ENCODE measurements at regions not wholly inside any gene's neighbourhood (a gene's known extent, or its start where the extent isn't known, plus 50 kb on each side); places are given as distances from the start of the nearest gene placed in this dataset.

DNA sequence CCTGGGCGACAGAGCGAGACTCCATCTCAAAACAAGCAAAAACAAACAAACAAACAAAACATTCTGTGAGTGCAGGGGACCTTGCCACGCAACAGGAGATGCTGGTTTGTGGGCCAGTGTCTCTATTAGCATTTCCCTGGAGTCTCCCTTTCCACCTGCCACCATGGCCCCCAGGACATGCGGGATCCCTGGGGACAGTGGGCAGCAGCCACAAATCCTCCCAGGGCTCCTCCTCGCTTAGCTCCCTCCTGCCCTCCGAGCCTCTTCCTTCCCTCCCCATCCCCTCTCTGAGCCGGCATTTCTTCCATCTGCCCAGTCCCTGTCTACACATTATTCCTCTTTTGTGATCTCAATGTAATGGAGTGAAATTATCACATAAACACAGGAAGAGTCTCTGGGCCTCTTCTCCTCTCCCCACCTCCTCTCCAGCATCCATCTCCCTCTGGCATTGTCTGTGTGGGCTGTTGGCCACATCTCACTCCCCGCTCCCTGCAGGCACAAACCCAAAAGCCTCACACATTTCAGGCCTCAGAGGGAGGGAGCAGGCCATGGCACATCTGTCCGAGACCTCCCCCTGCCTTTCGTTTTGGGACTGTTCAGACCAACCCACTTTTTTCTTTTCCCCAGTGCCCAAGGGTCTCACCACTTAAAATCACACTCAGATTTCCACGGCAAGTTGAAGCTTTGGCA is 144.3 kb downstream of the MIS18A start:
- Mint-ChIP-seq H3K4me1 (peaks cover 0 to 4% (median 3%) of the 10 kb centered on the region in 3 donors), H3K27ac (no peak overlapping the region), H3K27me3 (peaks cover 6% of the 10 kb centered on the region), H3K36me3 (peaks cover 6% of the 10 kb centered on the region), H3K9me3 (peaks cover 0 to 9% (median 4%) of the 10 kb centered on the region in 3 donors), H3K4me3 (peak overlapping the region in 2 of 4 donors; percentile 68 to 69)

DNA sequence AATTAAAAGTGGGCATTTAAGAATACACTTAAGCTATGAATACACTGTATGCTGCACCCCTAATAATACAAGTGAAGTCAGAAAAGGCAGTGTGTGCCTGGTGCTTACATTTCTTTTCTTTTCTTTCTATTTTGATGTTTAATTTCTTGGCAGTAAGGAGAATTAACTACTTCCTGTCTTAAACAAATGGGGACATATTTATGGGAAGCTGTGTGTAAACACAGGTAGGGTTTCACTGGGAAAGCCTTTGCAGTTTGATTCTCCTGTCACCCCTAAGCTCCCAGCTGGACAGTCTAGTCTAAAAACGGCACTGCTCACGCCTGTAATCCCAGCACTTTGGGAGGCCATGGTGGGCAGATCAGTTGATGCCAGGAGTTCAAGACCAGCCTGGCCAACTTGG is 146.0 kb downstream of the MIS18A start:
- Mint-ChIP-seq H3K27me3 (peaks cover 6% of the 10 kb centered on the region), H3K9me3 (peaks cover 3 to 16% (median 9%) of the 10 kb centered on the region in 3 donors)

DNA sequence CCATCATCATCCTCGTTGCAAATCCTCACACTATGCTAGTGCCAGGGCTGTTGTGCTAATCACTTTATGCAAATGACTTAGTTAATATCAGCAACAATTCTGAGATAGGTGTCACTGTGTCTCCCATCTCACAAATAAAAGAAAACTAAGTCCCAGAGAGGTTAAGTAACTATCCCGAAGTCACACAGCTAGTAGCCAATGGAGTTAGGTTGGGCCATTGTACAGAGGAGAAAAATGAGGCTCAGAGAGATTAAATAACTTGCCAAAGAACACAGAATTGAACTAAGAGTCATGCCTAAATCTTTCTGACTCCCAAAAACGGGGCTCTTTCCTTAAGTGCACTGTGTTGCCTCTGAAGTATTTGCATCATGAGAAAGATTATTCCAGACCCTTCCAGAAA is 146.4 kb downstream of the MIS18A start:
- Mint-ChIP-seq H3K4me1 (peaks cover 0 to 4% (median 3%) of the 10 kb centered on the region in 3 donors), H3K4me3 (no peak overlapping the region), H3K27ac (no peak overlapping the region), H3K27me3 (peaks cover 6% of the 10 kb centered on the region), H3K9me3 (peaks cover 3 to 18% (median 9%) of the 10 kb centered on the region in 3 donors), H3K36me3 (peaks cover 3% of the 10 kb centered on the region)

More for the DNA sequence above, 146.0 kb downstream of the MIS18A start:
- Mint-ChIP-seq H3K36me3 (peaks cover 6% of the 10 kb centered on the region), H3K27ac (no peak overlapping the region), H3K4me3 (no peak overlapping the region), H3K4me1 (peaks cover 0 to 4% (median 3%) of the 10 kb centered on the region in 3 donors)

DNA sequence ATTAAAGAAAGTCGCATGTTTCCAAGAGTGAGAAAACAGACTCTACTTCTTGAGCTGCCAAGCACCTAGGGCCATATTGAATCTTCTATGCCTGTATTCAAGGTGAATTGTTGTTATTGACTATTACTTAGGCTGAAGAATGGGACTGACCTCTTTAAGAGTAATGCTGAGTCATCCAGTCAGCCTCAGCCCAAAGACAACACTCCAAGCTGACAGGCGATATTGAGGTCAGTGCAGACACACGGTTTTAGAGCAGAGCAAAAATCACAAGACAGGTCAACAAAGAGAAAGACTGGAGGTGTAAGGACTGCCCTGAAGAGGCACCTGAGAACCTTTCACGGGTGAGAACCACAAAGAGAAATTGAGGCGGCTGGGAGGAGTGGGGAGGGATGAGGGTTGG is 146.9 kb downstream of the MIS18A start:
- Mint-ChIP-seq H3K27ac (no peak overlapping the region), H3K27me3 (peaks cover 6% of the 10 kb centered on the region), H3K4me3 (no peak overlapping the region), H3K9me3 (peaks cover 3 to 16% (median 9%) of the 10 kb centered on the region in 3 donors), H3K36me3 (peaks cover 3% of the 10 kb centered on the region), H3K4me1 (peaks cover 0 to 4% (median 3%) of the 10 kb centered on the region in 3 donors)

DNA sequence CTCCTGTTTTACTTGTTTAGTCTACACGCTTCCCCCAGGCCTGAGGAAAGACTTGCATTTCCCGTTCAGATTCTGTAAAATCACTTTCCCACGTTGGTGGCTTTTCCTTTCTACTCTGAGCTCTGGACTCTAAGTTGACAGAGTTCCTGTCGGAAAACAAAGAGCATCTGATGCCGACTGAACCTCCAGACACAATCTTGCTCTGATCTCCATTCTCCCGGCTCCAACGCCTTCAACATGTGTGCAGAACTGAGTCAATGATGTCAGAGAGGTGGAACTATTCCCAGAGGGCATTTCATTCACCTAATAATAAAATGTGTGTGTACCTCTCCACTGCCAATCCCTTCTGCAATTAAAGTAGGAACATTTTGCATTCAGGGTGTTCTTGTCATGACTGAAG is 147.7 kb downstream of the MIS18A start:
- Mint-ChIP-seq H3K36me3 (peaks cover 1% of the 10 kb centered on the region), H3K27ac (no peak overlapping the region), H3K27me3 (peaks cover 6% of the 10 kb centered on the region), H3K4me1 (peaks cover 0 to 4% (median 3%) of the 10 kb centered on the region in 3 donors), H3K9me3 (peaks cover 3 to 14% (median 4%) of the 10 kb centered on the region in 3 donors), H3K4me3 (peak overlapping the region in 2 of 4 donors; percentile 8 to 57)

DNA sequence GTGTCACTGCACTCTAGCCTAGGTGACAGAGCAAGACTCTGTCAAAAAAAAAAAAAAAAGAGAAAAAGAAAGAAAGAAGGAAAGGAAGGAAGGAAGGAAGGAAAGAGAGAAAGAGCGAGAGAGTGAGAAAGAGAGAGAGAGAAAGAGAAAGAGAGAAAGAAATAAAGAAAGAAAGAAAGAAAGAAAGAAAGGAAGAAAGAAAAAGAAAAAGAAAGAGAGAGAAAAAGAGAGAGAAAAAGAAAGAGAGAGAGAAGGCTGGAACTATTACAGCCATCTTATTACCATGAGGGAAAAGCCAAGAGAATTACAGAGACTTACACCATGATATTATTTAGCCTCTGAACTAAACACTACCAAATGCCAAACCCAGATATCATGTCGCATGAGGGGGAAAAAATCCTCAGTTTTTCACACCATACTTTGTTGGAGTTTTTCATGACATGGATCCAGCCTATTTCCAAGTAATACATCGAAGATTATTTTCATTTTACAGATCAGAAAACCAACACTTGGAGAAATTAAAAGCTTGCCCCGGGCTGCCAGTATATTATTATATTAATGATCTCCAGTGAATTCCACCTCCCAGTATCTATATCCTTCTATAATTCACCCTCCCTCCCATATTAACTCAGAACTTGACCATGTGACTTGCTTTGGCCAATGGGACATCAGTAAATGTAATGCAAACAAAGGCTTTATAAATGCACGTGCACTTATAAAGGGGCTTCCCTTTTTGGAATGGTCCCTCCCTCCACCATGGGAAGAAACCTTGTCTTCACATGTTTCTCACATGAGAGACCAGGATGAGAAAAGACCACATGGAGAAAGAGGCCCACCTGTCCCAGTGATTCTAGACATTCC is 148.6 kb downstream of the MIS18A start:
- H3K36me3 Mint-ChIP-seq = peaks cover 1% of the 10 kb centered on the region
- H3K9me3 Mint-ChIP-seq = peaks cover 3 to 14% (median 6%) of the 10 kb centered on the region in 3 donors
- H3K4me3 Mint-ChIP-seq = no peak overlapping the region
- no peaks in the 10 kb centered on the region for H3K4me1 Mint-ChIP-seq
- no peak overlapping the region for H3K27ac Mint-ChIP-seq
- peaks cover 4% of the 10 kb centered on the region for H3K27me3 Mint-ChIP-seq

DNA sequence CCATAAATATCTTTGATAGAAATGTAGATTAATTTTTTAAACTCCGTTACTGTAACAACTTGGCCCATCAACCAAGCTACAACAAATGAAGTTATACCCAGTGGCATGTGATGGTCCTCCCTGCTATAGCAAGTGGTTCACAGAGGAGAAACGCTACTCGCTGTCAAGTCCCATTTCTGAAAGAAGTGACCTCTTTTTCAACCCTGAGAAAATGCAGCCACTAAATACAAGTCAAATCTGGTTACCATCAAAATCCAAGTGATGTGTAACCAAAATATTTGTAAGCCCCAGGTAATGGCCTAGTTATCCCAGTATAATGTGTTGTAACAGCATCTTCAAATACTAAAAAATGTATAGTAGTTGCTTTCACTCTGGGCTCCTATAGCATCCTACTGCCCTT is 151.8 kb downstream of the MIS18A start:
- H3K4me1 Mint-ChIP-seq = peaks cover 0 to 2% (median 0%) of the 10 kb centered on the region in 3 donors
- H3K27me3 Mint-ChIP-seq = peaks cover 2% of the 10 kb centered on the region
- H3K4me3 Mint-ChIP-seq = no peak overlapping the region
- no peak overlapping the region for H3K27ac Mint-ChIP-seq
- H3K9me3 Mint-ChIP-seq = peaks cover 4 to 22% (median 6%) of the 10 kb centered on the region in 3 donors
- no peaks in the 10 kb centered on the region for H3K36me3 Mint-ChIP-seq

DNA sequence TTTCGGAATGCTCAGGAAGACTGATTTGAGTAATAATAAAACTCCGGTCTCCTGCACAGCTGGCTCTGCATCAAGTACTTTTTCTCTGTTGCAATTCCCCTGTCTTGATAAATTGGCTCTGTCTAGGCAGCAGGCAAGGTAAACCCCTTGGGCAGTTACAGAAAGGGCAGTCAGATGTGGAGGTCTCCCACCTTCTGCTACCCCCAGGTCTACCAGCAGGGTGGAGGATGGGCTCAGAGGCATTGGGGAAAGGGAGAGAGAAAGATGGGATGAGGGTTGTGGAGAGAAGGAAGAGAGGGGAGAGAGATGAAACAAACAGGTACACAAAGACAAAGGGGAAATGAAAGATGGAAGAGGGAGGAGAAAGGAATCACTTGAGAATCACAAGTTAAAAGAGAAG is 156.8 kb downstream of the MIS18A start:
- H3K27me3 Mint-ChIP-seq = peaks cover 7% of the 10 kb centered on the region
- H3K4me3 Mint-ChIP-seq = no peak overlapping the region
- H3K27ac Mint-ChIP-seq = no peak overlapping the region
- peaks cover 1 to 10% (median 6%) of the 10 kb centered on the region in 3 donors for H3K9me3 Mint-ChIP-seq
- no peaks in the 10 kb centered on the region for H3K36me3 Mint-ChIP-seq
- peaks cover 0 to 2% (median 0%) of the 10 kb centered on the region in 3 donors for H3K4me1 Mint-ChIP-seq

DNA sequence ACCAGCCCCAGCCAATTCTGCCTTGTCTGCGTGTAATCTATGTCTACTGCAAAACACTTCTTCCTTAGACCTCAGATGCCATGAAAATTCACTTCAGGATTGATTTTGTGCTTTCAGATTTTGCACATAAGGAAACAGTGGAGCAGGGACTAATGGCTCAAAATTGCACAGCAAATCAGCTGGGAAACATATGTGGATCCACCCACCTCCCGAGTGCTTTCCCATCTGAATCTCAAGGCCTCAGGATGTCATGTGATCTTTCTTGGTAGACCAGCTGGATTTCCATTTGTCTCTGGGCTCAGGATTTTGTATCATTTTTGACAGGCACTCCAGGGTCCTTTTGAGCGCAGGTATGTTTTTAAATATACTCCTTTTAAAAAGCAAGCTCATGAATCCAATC is 158.6 kb downstream of the MIS18A start:
- Mint-ChIP-seq H3K27ac (no peak overlapping the region), H3K36me3 (no peaks in the 10 kb centered on the region), H3K4me3 (no peak overlapping the region), H3K9me3 (peaks cover 1 to 10% (median 3%) of the 10 kb centered on the region in 3 donors), H3K4me1 (peaks cover 0 to 2% (median 0%) of the 10 kb centered on the region in 3 donors), H3K27me3 (peaks cover 7% of the 10 kb centered on the region)

DNA sequence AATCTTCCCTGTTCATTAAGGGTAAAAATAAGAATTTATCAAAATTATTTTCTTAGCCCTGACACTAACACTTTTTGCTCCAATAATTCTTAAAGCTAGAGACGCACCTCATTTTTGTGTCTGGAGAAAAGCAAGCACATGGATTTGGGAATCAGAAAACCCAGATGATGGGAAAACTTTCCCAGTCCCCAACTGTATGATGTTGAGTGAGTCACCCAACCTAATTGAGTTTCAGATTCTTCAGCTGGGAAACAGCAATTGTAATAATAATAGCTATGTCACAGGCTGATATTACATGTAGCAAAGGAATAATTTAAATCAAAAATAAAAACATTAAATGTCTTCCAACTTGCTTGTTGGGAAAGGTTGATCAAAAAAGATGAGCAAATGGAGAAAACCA is 159.0 kb downstream of the MIS18A start:
- H3K4me1 Mint-ChIP-seq = peaks cover 0 to 2% (median 0%) of the 10 kb centered on the region in 3 donors
- peaks cover 1 to 10% (median 3%) of the 10 kb centered on the region in 3 donors for H3K9me3 Mint-ChIP-seq
- H3K27me3 Mint-ChIP-seq = peaks cover 7% of the 10 kb centered on the region
- H3K36me3 Mint-ChIP-seq = no peaks in the 10 kb centered on the region
- no peak overlapping the region for H3K4me3 Mint-ChIP-seq
- H3K27ac Mint-ChIP-seq = no peak overlapping the region

DNA sequence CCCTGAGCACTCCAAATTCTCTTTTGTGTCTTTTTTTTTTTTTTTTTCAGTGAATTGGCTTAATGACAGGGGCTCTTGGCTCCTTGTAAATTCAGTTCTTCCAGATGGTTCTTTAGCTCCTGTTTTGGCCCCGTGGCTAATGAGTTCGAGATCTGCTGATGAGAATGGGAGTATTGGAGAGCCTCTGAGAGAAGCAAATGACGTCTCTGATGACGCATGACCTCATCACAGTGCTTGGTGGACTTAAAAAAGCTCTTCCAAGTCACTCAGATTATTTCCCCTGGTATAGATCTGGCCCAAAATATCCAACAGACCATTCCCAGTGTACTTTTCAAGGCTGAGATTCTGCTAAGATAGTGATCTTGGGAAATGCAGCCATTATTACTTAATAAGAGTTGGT is 159.5 kb downstream of the MIS18A start:
- H3K4me1 Mint-ChIP-seq = peaks cover 0 to 2% (median 0%) of the 10 kb centered on the region in 3 donors
- H3K36me3 Mint-ChIP-seq = no peaks in the 10 kb centered on the region
- H3K27me3 Mint-ChIP-seq = peaks cover 7% of the 10 kb centered on the region
- no peak overlapping the region for H3K4me3 Mint-ChIP-seq
- H3K27ac Mint-ChIP-seq = no peak overlapping the region
- H3K9me3 Mint-ChIP-seq = peaks cover 1 to 7% (median 3%) of the 10 kb centered on the region in 3 donors

DNA sequence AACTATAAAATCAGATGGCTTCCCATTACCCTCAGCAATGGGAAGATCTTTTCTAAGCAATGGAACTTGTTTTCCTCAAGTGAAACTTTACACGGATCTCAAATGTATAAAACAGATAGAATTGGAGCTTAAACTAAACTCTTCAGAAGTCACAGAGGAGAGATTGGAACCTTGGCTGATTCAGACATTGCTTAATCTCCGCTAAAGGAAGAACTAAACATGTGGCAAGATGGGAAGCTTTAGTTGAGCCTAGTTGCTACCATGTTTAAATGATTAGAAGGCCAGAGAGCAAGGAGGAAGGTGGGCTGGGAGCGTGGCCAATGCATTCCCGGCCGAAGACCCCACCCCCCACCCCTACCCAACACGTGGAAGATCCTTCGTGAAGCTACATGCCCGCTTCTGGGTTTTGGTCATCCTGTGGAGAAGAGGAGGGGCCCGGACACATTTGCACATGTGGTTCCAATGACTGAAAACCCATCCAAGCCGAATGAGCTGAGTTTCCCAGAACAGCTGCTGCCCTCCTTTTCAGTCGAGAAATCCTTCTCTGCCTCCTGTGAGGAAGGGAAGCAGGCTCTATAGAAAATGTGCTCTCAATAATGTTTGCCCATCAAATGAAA is 164.3 kb downstream of the MIS18A start:
- Mint-ChIP-seq H3K27me3 (peaks cover 1% of the 10 kb centered on the region), H3K4me1 (no peaks in the 10 kb centered on the region), H3K36me3 (peaks cover 1% of the 10 kb centered on the region), H3K27ac (no peak overlapping the region), H3K4me3 (no peak overlapping the region), H3K9me3 (no peaks in the 10 kb centered on the region)

DNA sequence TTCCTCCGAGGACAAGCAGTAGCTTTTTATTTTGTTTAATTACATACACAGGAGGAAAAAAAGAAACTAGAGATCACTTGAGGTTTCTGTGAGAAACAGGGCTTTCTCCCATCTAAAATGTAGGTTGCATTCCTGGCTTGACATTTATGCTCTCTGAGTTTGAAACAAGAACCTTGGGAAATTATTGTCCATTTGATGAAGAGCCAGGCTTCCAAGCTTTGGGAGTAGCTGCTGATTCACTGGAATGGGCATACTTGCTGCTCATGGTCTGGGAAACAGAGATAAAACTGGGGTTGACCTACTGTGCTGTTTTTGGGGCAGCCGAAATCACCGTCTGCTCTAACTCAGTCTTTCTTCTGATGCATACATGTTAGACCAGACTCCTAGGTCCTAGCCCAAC is 165.4 kb downstream of the MIS18A start:
- no peaks in the 10 kb centered on the region for H3K4me1 Mint-ChIP-seq
- peaks cover 1% of the 10 kb centered on the region for H3K36me3 Mint-ChIP-seq
- H3K27me3 Mint-ChIP-seq = peaks cover 1% of the 10 kb centered on the region
- H3K4me3 Mint-ChIP-seq = no peak overlapping the region
- H3K9me3 Mint-ChIP-seq = no peaks in the 10 kb centered on the region
- no peak overlapping the region for H3K27ac Mint-ChIP-seq

DNA sequence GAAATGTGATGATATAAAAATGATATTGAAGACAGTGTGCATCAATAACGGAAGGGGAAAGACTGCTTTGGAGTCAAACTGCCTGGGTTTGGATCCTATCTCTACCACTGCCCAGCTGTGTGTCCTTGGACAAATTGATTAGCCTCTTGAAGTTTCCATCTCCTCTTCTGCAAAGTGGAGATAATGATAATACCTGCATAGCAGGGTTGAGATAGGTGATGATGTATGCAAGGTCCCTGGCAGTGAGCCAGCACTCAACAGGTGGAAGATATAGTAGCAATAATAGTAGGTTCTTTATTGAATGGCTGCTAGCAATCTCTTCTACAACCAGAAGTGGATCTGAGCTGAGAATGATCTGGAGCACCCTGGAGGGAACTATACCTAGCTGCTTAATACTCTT is 166.7 kb downstream of the MIS18A start:
- Mint-ChIP-seq H3K27me3 (peaks cover 1% of the 10 kb centered on the region), H3K36me3 (peaks cover 1% of the 10 kb centered on the region), H3K27ac (no peak overlapping the region), H3K4me1 (no peaks in the 10 kb centered on the region), H3K4me3 (no peak overlapping the region), H3K9me3 (peaks cover 0 to 1% (median 0%) of the 10 kb centered on the region in 3 donors)

DNA sequence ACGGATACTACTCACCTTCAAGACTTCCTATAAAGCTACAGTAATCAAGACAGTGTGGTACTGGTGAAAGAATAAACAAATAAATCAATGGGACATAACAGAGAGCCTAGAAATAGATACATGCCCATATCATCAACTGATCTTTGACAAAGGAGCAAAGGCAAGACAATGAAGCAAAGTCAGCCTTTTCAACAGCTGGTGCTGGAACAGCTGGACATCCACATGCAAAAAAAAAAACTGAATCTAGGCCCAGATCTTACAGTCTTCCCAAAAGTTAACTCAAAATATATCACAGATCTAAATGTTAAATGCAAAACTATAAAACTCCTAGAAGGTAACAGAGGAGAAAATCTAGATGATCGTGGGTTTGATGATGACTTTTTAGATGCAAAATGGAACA is 170.3 kb downstream of the MIS18A start:
- Mint-ChIP-seq H3K4me3 (no peak overlapping the region), H3K9me3 (peaks cover 0 to 3% (median 0%) of the 10 kb centered on the region in 3 donors), H3K27ac (no peak overlapping the region), H3K36me3 (peaks cover 1% of the 10 kb centered on the region), H3K27me3 (peaks cover 1% of the 10 kb centered on the region), H3K4me1 (no peaks in the 10 kb centered on the region)

All from IgD-negative memory B cell (primary cell).